HEK293 (cell line): ENCODE measurements at regions not wholly inside any gene's neighbourhood (a gene's known extent, or its start where the extent isn't known, plus 50 kb on each side); places are given as distances from the start of the nearest gene placed in this dataset.

ENCODE experiments used
- CTCF ChIA-PET: fragments of 350-600 bp; formaldehyde crosslinking; extraction: SDS; loops from one replicate; lab custom pipeline; 2021; ENCODE audit warnings: antibody characterized with exemption; lab: Yijun Ruan, JAX
- POLR2A ChIA-PET: fragments of 300-600 bp; formaldehyde crosslinking; extraction: SDS; loops from one replicate; lab custom pipeline; 2020; ENCODE audit warnings: antibody characterized with exemption, inconsistent platforms; lab: Yijun Ruan, JAX
- H3K27ac ChIP-seq: fragments of 200-500 bp; sonication (Bioruptor generic); 2 replicates; pipeline ENCODE4 v1.5.1; 2014; ENCODE audit warnings: low read depth, low read length, control low read depth, inconsistent platforms; ENCODE audit errors: extremely low read depth
- H3K36me3 ChIP-seq, 2 experiments: fragments of 200-500 bp in 1 of 2; sonication (Bioruptor generic) in 1 of 2; 1 replicate in 1 of 2; 2 replicates in 1 of 2; pipeline ENCODE4 v1.5.1; 2014 to 2017; ENCODE audit warnings: inconsistent platforms in 2 of 2, low read length in 2 of 2; ENCODE audit not compliant: control insufficient read depth in 2 of 2, insufficient read depth in 1 of 2
- H3K4me1 ChIP-seq: fragments of 200-500 bp; sonication (Bioruptor generic); 2 replicates; pipeline ENCODE4 v1.5.1; 2014; ENCODE audit warnings: mild to moderate bottlenecking, low read length, inconsistent platforms; ENCODE audit not compliant: control insufficient read depth, insufficient read depth
- H3K4me3 ChIP-seq: 2 replicates; pipeline ENCODE4 v1.5.1; 2011; ENCODE audit warnings: low read depth, mild to moderate bottlenecking, control low read depth, low read length, moderate library complexity
- H3K9me3 ChIP-seq: fragments of 200-500 bp; sonication (Bioruptor generic); 2 replicates; pipeline ENCODE4 v1.5.1; 2014; ENCODE audit warnings: low read depth, low read length, inconsistent platforms; ENCODE audit not compliant: control insufficient read depth, insufficient read depth
- BCL11A ChIP-seq: fragments of 450-650 bp; formaldehyde crosslinking; IDR thresholded peaks from 2 replicates; pipeline ENCODE4 v1.5.1; 2016; ENCODE audit warnings: low read depth, missing biosample characterization, missing genetic modification characterization
- GLI2 ChIP-seq: fragments of 450-650 bp; formaldehyde crosslinking; IDR thresholded peaks from 2 replicates; pipeline ENCODE4; 2017; ENCODE audit warnings: missing biosample characterization, missing genetic modification characterization, low read depth, borderline replicate concordance
- RBAK ChIP-seq: fragments of 450-650 bp; formaldehyde crosslinking; IDR thresholded peaks from 2 replicates; pipeline ENCODE4 v1.5.1; 2016; ENCODE audit warnings: missing biosample characterization, missing genetic modification characterization
- YY2 ChIP-seq: fragments of 450-650 bp; formaldehyde crosslinking; IDR thresholded peaks from 2 replicates; pipeline ENCODE4 v1.5.1; 2016; ENCODE audit warnings: missing biosample characterization, missing genetic modification characterization
- ZBTB20 ChIP-seq: fragments of 450-650 bp; formaldehyde crosslinking; IDR thresholded peaks from 2 replicates; pipeline ENCODE4 v1.5.1; 2016; ENCODE audit warnings: missing biosample characterization, missing genetic modification characterization
- ZBTB6 ChIP-seq: fragments of 450-650 bp; formaldehyde crosslinking; IDR thresholded peaks from 2 replicates; pipeline ENCODE4 v1.5.1; 2017; ENCODE audit warnings: missing biosample characterization, missing genetic modification characterization
- ZFHX2 ChIP-seq: fragments of 450-650 bp; formaldehyde crosslinking; conservative IDR thresholded peaks from 2 replicates; pipeline ENCODE4 v1.5.1; 2016; ENCODE audit warnings: missing biosample characterization, missing genetic modification characterization
- ZNF10 ChIP-seq: fragments of 450-650 bp; formaldehyde crosslinking; IDR thresholded peaks from 2 replicates; pipeline ENCODE4 v1.5.1; 2017; ENCODE audit warnings: missing biosample characterization, missing genetic modification characterization
- ZNF133 ChIP-seq: fragments of 450-650 bp; formaldehyde crosslinking; IDR thresholded peaks from 2 replicates; pipeline ENCODE4 v1.5.1; 2016; ENCODE audit warnings: missing biosample characterization, missing genetic modification characterization
- ZNF16 ChIP-seq: fragments of 450-650 bp; formaldehyde crosslinking; IDR thresholded peaks from 2 replicates; pipeline ENCODE4 v1.5.1; 2016; ENCODE audit warnings: low read depth, missing biosample characterization, missing genetic modification characterization
- ZNF202 ChIP-seq: fragments of 450-650 bp; formaldehyde crosslinking; IDR thresholded peaks from 2 replicates; pipeline ENCODE4 v1.5.1; 2016; ENCODE audit warnings: missing biosample characterization, missing genetic modification characterization, borderline replicate concordance
- ZNF23 ChIP-seq: fragments of 450-650 bp; formaldehyde crosslinking; IDR thresholded peaks from 2 replicates; pipeline ENCODE4 v1.5.1; 2016; ENCODE audit warnings: missing biosample characterization, missing genetic modification characterization, borderline replicate concordance
- ZNF280D ChIP-seq: fragments of 450-650 bp; formaldehyde crosslinking; IDR thresholded peaks from 2 replicates; pipeline ENCODE4 v1.5.1; 2016; ENCODE audit warnings: missing biosample characterization, missing genetic modification characterization
- ZNF514 ChIP-seq: fragments of 450-650 bp; formaldehyde crosslinking; IDR thresholded peaks from 2 replicates; pipeline ENCODE4 v1.5.1; 2016; ENCODE audit warnings: missing biosample characterization, missing genetic modification characterization
- ZNF521 ChIP-seq: fragments of 450-650 bp; formaldehyde crosslinking; IDR thresholded peaks from 2 replicates; pipeline ENCODE4 v1.5.1; 2017; ENCODE audit warnings: missing biosample characterization, mild to moderate bottlenecking, missing genetic modification characterization
- ZNF580 ChIP-seq: fragments of 450-650 bp; formaldehyde crosslinking; IDR thresholded peaks from 2 replicates; pipeline ENCODE4 v1.5.1; 2016; ENCODE audit warnings: missing biosample characterization, missing genetic modification characterization
- ZNF623 ChIP-seq: fragments of 450-650 bp; formaldehyde crosslinking; IDR thresholded peaks from 2 replicates; pipeline ENCODE4 v1.5.1; 2016; ENCODE audit warnings: missing biosample characterization, missing genetic modification characterization
- ZNF692 ChIP-seq: fragments of 450-650 bp; formaldehyde crosslinking; IDR thresholded peaks from 2 replicates; pipeline ENCODE4 v1.5.1; 2016; ENCODE audit warnings: missing biosample characterization, missing genetic modification characterization
- ZNF701 ChIP-seq: fragments of 450-650 bp; formaldehyde crosslinking; IDR thresholded peaks from 2 replicates; pipeline ENCODE4 v1.5.1; 2016; ENCODE audit warnings: missing biosample characterization, missing genetic modification characterization
- ZNF747 ChIP-seq: fragments of 450-650 bp; formaldehyde crosslinking; IDR thresholded peaks from 2 replicates; pipeline ENCODE4 v1.5.1; 2016; ENCODE audit warnings: missing biosample characterization, missing genetic modification characterization
- ZNF76 ChIP-seq: fragments of 450-650 bp; formaldehyde crosslinking; IDR thresholded peaks from 2 replicates; pipeline ENCODE4; 2016; ENCODE audit warnings: low read depth, missing biosample characterization, missing genetic modification characterization, borderline replicate concordance
- ZNF830 ChIP-seq: fragments of 450-650 bp; IDR thresholded peaks from 2 replicates; pipeline ENCODE4 v1.5.0; 2018; ENCODE audit warnings: missing biosample characterization, missing genetic modification characterization, low read depth, mild to moderate bottlenecking, moderate library complexity
- ZNF843 ChIP-seq: fragments of 450-650 bp; formaldehyde crosslinking; IDR thresholded peaks from 2 replicates; pipeline ENCODE4 v1.5.1; 2016; ENCODE audit warnings: missing biosample characterization, missing genetic modification characterization
- ZSCAN16 ChIP-seq: fragments of 450-650 bp; formaldehyde crosslinking; IDR thresholded peaks from 2 replicates; pipeline ENCODE4 v1.5.1; 2016; ENCODE audit warnings: missing biosample characterization, missing genetic modification characterization

GRCh38 chr3:152047465-152047864 is 174.0 kb downstream of the SUCNR1 start (continued):
- TF ChIP-seq ZNF280D (no peak), ZNF701 (tag by site-specific recombination) (no peak), BCL11A (tag by site-specific recombination) (no peak), ZSCAN16 (no peak), ZFHX2 (tag by site-specific recombination) (no peak), ZNF521 (tag by site-specific recombination) (no peak), ZNF830 (tag by site-specific recombination) (no peak), ZNF580 (tag by site-specific recombination) (0 out of 2 replicates have a peak, but pooled peaks have one; percentile 27)

GRCh38 chr3:152048831-152049230 is 175.4 kb downstream of the SUCNR1 start:
- CTCF ChIA-PET, result interaction anchor here (0.7 kb wide), 1 partner anchor 397 kb away, joined by 4 read pairs; no protein-coding TSS in a partner anchor
- H3K4me1 ChIP-seq, result no peaks in the 10 kb centered on the region

GRCh38 chr3:152050903-152051302 is 177.5 kb downstream of the SUCNR1 start:
- H3K4me1 ChIP-seq, result no peaks in the 10 kb centered on the region
- H3K36me3 ChIP-seq, result no peaks in the 10 kb centered on the region
- H3K4me3 ChIP-seq, result no peak overlapping the region
- TF ChIP-seq RBAK (no peak), ZNF23 (tag by site-specific recombination) (no peak), ZNF10 (no peak)
- CTCF ChIA-PET, result no interaction called here
- H3K27ac ChIP-seq, result no peak overlapping the region
- POLR2A ChIA-PET, result no interaction called here
- no peaks in the 10 kb centered on the region for H3K9me3 ChIP-seq

More at GRCh38 chr3:152048831-152049230, 175.4 kb downstream of the SUCNR1 start:
- Histone ChIP-seq H3K36me3 (no peaks in the 10 kb centered on the region), H3K27ac (no peak overlapping the region), H3K4me3 (no peak overlapping the region), H3K9me3 (no peaks in the 10 kb centered on the region)
- TF ChIP-seq ZNF133 (tag by site-specific recombination), result 0 out of 2 replicates have a peak, but pooled peaks have one; percentile 13
- no peak for TF ChIP-seq ZNF202 (tag by site-specific recombination)
- POLR2A ChIA-PET, result no interaction called here

GRCh38 chr3:152051501-152052404 is 178.3 kb downstream of the SUCNR1 start:
- Histone ChIP-seq H3K9me3 (no peaks in the 10 kb centered on the region), H3K36me3 (no peaks in the 10 kb centered on the region), H3K27ac (no peak overlapping the region), H3K4me1 (no peaks in the 10 kb centered on the region), H3K4me3 (no peak overlapping the region)
- CTCF ChIA-PET, result no interaction called here
- POLR2A ChIA-PET, result no interaction called here
- TF ChIP-seq ZNF747, result no peak
- 0 out of 2 replicates have a peak, but pooled peaks have one; percentile 13 for TF ChIP-seq ZNF843 (tag by site-specific recombination)
- TF ChIP-seq ZNF623, result no peak
- TF ChIP-seq ZNF76 (tag by site-specific recombination), result no peak
- no peak for TF ChIP-seq ZNF830 (tag by site-specific recombination)
- TF ChIP-seq ZBTB20 (tag by site-specific recombination), result no peak
- TF ChIP-seq GLI2 (tag by site-specific recombination), result no peak
- TF ChIP-seq ZBTB6 (tag by site-specific recombination), result no peak
- TF ChIP-seq YY2 (tag by site-specific recombination), result no peak
- no peak for TF ChIP-seq ZNF514 (tag by site-specific recombination)
- TF ChIP-seq ZNF16, result no peak
- TF ChIP-seq ZNF692, result no peak
